ENCODE measurements at regions not wholly inside any gene's neighbourhood (a gene's known extent, or its start where the extent isn't known, plus 50 kb on each side); places are given as distances from the start of the nearest gene placed in this dataset.
A peak's percentile ranks its signal among the peaks of the same experiment; 100 is the strongest.
"Not testable (repeated sequence)": the region's sequence is repeated elsewhere in the genome, so short reads cannot be mapped to it uniquely, and the experiment has no call there.

DNA sequence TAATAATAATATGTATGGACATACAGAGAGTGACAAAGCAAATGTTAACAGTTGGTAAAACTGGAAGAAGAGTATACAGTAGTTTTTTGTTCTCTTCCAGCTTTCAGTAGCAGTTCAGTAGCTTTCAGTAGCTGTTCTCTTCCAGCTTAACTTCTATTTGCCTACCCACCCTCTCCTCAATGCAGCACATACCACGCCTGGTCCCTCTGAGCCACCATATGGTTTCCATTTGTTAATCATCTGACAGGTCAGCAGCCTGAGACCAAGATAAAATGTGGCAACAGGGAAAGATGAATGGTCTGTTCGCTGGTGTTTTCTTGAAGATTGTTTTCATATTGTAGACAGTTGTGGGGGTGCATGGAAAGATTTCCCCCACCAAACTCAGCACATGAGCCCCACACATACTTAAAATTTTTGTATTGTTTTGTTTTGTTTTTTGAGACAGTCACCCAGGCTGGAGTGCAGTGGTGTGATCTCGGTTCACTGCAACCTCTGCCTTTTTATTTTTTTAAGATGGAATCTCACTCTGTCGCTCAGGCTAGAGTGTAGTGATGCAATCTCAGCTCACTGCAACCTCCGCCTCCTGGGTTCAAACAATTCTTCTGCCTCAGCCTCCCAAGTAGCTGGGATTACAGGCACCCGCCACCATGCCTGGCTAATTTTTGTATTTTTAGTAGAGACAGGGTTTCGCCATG is 56.8 kb downstream of the ATP6V0E2 start:
- peak; percentile 43 for DNase-seq (ENCODE audit: low read depth, low spot score)
- in situ Hi-C loops (cut with HindIII; ENCODE audit: low pct_unique_long_range_greater_than_20kb, low sequenced_read_pairs): not testable (repeated sequence)

DNA sequence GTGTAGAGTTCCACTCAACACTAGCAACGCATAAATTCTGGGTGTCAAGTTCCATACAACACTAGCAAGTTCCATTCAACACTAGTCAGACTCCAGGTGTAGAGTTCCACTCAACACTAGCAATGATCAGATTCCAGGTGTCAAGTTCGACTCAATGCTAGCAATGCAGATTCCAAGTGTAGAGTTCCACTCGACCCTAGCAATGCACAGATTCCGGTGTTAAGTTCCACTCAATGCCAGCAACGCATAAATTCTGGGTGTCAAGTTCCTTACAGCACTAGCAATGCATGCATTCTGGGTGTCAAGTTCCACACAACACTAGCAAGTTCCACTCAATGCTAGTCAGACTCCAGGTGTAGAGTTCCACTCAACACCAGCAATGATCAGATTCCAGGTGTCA is 60.0 kb downstream of the ATP6V0E2 start:
- DNase-seq (ENCODE audit: low read depth, low spot score); in situ Hi-C loops (cut with HindIII; ENCODE audit: low pct_unique_long_range_greater_than_20kb, low sequenced_read_pairs): not testable (repeated sequence)

DNA sequence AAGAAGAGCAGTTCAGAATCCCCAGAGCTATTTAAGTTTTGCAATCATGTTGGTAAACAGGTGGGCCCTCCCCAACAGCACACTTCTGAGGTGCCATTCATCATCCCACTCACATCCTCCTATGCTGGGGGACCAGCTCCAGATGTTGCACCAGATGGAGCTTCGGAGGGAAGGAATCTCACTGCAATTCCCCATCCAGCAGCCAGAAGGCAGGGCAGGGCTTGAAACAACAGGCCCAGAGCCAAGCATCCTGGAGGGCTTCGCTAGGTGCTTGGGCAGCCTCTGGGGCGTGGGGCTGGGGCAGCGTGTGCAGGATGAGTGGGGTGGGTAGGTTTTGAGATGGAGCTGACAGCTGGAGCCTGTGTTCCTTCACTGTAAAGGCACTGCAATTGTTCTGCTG is 73.6 kb downstream of the ATP6V0E2 start:
- in situ Hi-C loops (cut with HindIII; ENCODE audit: low pct_unique_long_range_greater_than_20kb, low sequenced_read_pairs); DNase-seq (ENCODE audit: low read depth, low spot score): not testable (repeated sequence)

DNA sequence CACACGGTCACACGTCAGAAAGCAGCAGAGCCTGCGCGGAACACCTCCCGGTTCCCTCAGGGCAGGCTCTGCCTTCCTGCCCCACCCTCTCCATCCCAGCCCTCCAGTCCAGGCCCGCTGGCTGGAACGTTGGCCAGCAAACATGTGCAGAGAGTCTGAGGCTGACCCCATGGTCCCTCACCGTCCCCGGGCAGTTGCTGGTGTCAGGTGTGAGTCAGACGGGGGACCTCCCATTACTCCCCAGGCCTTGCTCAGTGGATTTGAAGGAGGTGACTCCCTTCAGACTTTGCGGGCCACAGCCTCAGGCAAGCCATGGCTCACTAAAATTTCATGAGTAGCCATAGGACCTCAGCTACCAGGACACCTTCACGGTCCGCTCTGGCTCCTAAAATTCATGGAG is 74.7 kb downstream of the ATP6V0E2 start:
- in situ Hi-C loops (cut with HindIII; ENCODE audit: low pct_unique_long_range_greater_than_20kb, low sequenced_read_pairs); DNase-seq (ENCODE audit: low read depth, low spot score): not testable (repeated sequence)

DNA sequence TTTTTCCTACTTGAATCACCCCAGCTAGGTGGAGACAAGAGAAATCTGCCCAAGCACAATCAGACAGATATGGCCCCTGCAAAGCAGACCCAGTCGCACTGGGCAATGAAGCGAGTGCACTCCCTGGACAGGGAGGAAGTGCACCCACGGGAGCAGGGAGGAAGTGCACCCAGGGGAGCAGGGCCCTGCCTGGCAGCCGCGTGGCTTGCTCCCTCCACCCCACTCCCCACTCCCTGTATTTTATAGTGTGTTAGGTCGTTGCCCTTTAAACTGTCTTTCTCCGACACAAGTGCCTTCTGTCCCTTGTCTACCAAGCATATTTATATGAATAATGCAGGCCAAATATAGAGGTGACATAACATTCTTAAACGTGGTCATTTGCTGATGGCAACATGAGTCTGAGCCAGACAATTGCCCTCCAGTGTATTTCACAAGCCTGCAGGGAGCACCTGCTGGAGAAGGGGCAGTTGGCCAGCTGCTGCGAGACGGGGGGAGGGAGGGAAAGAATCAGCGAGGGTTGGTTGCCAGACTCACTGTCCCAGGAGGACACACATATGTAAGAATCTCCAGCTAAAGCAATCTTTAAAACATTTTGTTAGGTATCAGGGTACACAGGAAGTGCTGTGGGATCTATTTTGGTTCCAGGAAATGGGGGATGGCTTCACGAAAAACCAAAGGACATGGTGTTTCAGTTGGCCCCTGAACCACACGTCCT is 76.3 kb downstream of the ATP6V0E2 start:
- in situ Hi-C loops (cut with HindIII; ENCODE audit: low pct_unique_long_range_greater_than_20kb, low sequenced_read_pairs); DNase-seq (ENCODE audit: low read depth, low spot score): not testable (repeated sequence)

DNA sequence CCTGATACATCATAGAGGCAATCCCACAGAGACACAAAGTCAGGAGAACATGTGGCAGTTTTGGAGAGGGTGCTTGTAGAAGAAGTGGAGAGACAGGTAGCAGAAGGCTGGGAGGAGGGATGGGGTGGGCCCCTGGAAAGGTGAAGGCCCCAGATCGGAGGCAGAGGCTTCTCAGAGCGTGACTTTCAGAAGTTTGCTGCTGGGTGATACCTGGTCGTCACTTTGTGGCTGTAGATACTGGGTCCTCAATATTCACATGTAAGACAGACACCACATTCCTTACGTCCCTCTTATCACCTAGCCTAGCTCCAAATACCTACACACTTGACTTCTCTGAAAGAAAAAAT is 76.8 kb downstream of the ATP6V0E2 start:
- in situ Hi-C loops (cut with HindIII; ENCODE audit: low pct_unique_long_range_greater_than_20kb, low sequenced_read_pairs); DNase-seq (ENCODE audit: low read depth, low spot score): not testable (repeated sequence)

DNA sequence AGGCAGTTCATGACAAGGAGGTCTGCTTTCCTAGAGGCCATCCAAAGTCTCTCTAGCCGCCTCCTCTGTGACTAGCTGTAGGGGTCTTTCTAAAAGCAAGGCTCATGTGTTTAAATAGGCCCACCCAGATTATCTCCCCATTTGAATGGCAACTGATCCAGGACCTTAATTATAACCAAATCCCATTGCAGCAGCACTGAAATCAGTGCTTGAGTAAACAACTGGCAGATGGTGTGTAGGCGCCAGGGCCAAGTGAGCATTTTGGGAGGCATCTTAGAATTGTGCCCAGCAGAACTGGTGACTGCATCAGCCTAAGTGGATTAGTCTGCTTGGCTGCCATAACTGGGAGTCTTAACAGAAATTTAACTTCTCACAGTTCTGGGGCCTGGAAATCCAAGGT is 77.8 kb downstream of the ATP6V0E2 start:
- DNase-seq (ENCODE audit: low read depth, low spot score); in situ Hi-C loops (cut with HindIII; ENCODE audit: low pct_unique_long_range_greater_than_20kb, low sequenced_read_pairs): not testable (repeated sequence)

DNA sequence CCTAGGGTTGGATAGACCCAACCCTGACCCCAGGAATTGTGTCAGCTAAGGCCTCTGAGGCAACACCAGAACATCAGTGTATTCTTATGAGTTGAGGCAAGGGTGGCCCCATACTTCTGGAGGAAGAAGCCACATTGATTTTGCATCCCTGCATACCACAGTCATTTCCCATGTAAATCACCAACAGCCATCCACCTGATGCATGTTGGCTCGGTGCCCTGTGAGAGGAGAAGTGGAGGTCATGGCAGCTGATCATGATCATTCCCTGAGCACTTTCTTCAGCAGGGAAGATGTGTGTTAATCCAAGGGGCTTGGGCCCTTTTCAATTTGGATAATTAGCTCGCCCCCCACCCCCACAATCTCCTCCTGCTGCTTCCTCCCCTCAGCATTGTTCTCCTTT is 85.1 kb downstream of the ATP6V0E2 start:
- DNase-seq (ENCODE audit: low read depth, low spot score); in situ Hi-C loops (cut with HindIII; ENCODE audit: low pct_unique_long_range_greater_than_20kb, low sequenced_read_pairs): not testable (repeated sequence)

DNA sequence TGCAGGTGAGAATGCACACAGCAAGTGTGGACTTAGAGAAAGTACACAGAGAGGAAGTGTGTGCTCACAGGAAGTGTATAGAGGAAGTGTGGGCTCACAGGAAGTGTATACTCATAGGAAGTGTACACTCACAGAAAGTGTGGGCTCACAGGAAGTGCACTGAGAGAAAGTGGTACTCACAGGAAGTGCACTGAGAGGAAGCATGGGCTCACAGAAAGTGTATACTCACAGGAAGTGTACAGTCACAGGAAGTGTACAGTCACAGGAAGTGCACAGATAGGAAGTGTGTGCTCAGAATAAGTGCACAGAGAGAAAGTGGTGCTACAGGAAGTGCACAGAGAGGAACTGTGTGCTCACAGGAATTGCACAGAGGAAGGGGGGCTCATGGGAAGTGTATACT is 87.1 kb downstream of the ATP6V0E2 start:
- DNase-seq (ENCODE audit: low read depth, low spot score); in situ Hi-C loops (cut with HindIII; ENCODE audit: low pct_unique_long_range_greater_than_20kb, low sequenced_read_pairs): not testable (repeated sequence)

DNA sequence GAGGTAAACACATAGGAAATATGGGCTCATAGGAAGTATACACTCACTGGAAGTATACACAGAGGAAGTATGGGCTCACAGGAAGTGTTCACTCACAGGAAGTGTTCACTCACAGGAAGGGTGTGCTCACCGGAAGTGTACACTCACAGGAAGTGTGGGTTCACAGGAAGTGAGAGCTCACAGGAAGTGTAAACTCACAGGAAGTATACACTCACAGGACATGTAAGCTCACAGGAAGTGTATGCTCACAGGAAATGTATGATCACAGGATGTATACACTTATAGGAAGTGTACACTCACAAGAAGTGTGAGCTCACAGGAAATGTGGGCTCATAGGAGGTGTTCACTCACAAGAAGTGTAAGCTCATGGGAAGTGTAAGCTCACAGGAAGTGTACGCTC is 88.1 kb downstream of the ATP6V0E2 start:
- in situ Hi-C loops (cut with HindIII; ENCODE audit: low pct_unique_long_range_greater_than_20kb, low sequenced_read_pairs): not testable (repeated sequence)

DNA sequence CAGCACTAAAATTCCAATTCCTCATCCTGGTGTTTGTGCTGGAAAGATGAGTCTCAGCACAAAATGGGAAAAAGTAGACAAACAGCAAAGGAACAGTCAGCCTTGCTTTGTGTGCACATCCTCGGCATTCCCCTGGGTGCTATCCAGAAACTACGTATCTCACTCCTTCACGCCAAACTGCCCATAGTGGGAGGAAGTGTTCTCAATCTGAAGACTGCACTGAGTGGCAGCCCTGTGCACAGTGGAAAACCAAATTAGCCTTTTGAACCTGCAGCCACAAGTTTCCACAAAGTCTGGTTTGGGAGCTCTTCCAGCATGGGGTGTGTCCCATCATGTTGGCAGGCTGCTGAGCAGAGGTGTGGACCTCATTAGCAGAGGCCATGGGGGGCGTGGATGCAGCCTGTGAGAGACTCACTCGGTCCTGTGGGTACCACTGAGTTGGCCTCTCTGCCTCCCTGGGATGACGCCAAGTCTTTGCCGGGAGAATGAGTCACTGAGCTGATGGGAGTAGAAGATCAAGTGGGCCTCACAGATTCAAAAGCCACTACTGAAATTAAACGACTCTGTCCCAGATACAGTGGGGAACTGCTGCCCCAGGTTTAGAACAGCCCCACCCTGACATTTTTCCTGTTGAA is 89.0 kb downstream of the ATP6V0E2 start:
- DNase-seq (ENCODE audit: low read depth, low spot score); in situ Hi-C loops (cut with HindIII; ENCODE audit: low pct_unique_long_range_greater_than_20kb, low sequenced_read_pairs): not testable (repeated sequence)

More for the DNA sequence above, 88.1 kb downstream of the ATP6V0E2 start:
- DNase-seq (ENCODE audit: low read depth, low spot score): not testable (repeated sequence)

DNA sequence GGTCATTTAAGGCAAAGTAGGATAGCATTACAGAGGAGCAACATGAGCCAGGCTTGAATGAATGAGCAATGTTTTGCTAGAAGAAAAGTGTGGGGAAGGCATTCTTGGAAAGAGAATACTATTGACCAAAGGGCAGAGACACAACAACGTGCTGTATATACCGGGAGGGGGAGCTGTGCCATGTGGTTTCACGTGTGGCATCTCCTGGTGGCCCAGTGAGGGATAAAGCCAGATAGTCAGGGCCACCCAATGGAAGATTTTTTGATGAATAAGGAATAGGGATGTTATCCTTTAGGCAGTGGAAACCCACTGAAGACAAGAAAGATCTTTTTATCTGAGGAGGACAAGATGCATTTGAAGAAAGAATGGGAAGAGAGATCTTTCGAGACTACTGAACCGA is 90.2 kb downstream of the ATP6V0E2 start:
- DNase-seq (ENCODE audit: low read depth, low spot score): peak; percentile 17
- in situ Hi-C loops (cut with HindIII; ENCODE audit: low pct_unique_long_range_greater_than_20kb, low sequenced_read_pairs): not testable (repeated sequence)

DNA sequence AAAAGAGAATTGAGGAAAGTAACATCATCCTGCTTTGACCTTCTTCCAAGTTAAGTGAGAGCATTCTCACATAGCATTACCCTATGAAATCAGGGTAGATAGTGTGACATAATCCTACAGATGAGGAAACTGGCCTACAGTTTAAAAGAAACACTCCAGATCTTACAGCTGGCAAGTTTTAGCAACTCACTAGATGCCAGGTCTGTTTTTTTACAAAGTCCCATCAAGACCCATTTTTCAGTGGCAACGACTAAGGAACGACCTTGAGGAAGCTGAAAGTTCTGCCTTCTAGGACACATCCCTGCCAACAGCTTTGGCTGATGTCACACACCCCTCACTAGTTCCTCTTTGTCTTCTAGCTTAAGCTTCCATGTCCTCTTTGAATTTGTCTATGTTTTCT is 92.7 kb downstream of the ATP6V0E2 start:
- in situ Hi-C loops (cut with HindIII; ENCODE audit: low pct_unique_long_range_greater_than_20kb, low sequenced_read_pairs); DNase-seq (ENCODE audit: low read depth, low spot score): not testable (repeated sequence)

DNA sequence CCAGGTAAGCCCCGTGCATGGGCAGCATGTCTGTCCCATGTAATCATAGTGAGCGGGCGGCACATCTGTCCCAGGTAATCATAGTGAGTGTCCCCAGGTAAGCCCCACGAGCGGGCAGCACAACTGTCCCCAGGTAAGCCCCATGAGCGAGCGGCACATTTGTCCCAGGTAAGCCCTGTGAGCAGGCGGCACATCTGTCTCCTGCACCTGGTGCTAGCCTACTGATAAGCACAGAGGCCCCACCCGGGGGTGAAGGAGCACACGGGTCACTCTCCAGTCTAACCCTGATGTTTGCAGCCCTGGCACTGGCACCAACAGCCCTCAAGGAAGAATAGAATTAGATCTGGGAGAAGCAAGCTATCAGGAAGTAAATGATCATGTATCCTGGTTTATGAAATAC is 99.2 kb downstream of the ATP6V0E2 start:
- in situ Hi-C loops (cut with HindIII; ENCODE audit: low pct_unique_long_range_greater_than_20kb, low sequenced_read_pairs); DNase-seq (ENCODE audit: low read depth, low spot score): not testable (repeated sequence)

DNA sequence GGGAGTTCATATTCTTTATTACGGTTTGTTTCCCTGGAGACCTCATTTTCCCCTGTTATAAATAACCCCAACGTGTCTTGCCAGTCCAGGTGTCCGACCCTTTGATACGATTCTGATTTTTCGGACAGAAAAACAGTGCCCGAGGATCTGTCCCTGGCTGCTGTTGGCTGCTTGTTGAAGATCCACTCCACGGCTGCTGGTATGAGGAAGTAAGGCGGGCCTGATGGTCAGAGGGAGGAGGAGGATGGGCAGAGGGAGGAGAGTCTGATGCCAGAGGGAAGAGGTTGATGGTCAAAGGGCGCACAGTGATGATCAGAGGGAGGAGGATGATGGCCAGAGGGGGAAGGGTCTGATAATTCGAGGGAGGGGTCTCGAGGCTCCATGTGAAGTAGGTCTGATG is 99.9 kb downstream of the ATP6V0E2 start:
- in situ Hi-C loops (cut with HindIII; ENCODE audit: low pct_unique_long_range_greater_than_20kb, low sequenced_read_pairs): not testable (repeated sequence)

DNA sequence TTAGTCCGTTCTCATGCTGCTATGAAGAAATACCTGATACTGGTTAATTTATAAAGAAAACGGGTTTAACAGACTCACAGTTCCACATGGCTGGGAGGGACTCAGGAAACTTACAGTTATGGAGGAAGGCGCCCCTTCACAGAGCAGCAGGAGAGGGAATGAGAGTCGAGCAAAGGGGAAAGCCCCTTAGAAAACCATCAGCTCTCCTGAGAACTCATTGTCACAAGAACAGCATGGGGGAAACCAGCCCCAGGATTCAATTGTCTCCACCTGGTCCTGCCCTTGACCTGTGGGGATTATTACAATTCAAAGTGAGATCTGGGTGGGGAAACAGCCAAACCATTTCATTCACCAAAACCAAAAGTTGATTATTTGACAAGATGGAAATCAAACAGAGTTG is 101.8 kb downstream of the ATP6V0E2 start:
- in situ Hi-C loops (cut with HindIII; ENCODE audit: low pct_unique_long_range_greater_than_20kb, low sequenced_read_pairs): not testable (repeated sequence)

More for the DNA sequence above, 99.9 kb downstream of the ATP6V0E2 start:
- not testable (repeated sequence) for DNase-seq (ENCODE audit: low read depth, low spot score)

DNA sequence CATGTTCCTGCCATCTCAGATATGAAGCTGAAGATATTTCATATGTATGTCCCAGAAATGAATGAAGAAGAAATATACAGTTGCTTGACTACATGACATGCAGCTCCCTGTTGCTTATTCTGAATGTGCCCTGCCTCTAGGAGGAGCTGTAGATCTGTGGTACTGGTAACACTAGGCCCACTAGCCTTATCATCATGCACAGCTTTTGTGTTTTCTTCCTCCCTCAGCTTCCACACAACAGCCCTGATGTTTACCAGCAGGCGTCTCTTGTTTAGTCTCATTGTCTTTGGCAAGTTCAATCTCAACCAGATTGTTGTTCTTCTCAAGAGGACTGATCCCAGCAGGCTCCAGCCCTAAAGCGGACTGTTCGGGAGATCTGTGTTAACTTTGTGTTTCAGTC is 104.8 kb downstream of the ATP6V0E2 start:
- in situ Hi-C loops (cut with HindIII; ENCODE audit: low pct_unique_long_range_greater_than_20kb, low sequenced_read_pairs); DNase-seq (ENCODE audit: low read depth, low spot score): not testable (repeated sequence)

More for the DNA sequence above, 101.8 kb downstream of the ATP6V0E2 start:
- not testable (repeated sequence) for DNase-seq (ENCODE audit: low read depth, low spot score)

DNA sequence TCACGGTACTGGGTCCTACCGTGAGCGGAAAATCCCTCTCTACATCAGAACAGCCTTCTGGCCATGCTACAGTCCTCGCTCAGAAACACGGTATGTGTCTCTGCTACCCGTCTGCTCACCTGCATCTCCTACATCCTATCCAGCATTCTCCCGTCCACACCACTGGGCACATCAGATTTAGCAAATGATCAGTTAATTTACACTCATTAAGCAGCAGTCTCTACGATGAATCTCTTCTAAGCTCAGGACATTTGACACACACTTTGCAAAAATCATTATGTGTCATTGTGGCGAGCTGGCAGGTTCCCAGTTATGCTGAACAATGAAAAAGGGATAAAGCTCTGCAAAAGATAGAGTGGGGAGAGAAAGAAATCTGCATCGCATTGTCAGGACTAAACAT is 105.2 kb downstream of the ATP6V0E2 start:
- in situ Hi-C loops (cut with HindIII; ENCODE audit: low pct_unique_long_range_greater_than_20kb, low sequenced_read_pairs); DNase-seq (ENCODE audit: low read depth, low spot score): not testable (repeated sequence)

Data from SK-MEL-5 (cell line).